ENCODE measurements at regions not wholly inside any gene's neighbourhood (a gene's known extent, or its start where the extent isn't known, plus 50 kb on each side); places are given as distances from the start of the nearest gene placed in this dataset.
A peak's percentile ranks its signal among the peaks of the same experiment; 100 is the strongest.

GRCh38 chr6:82017288-82017687, 230.3 kb downstream of the IBTK start:
- Histone ChIP-seq H2AFZ (replicated peaks) (no peak overlapping the region), H3K79me2 (ENCODE audit: low read depth) (no peaks in the 10 kb centered on the region), H3K4me2 (no peak overlapping the region), H4K20me1 (ENCODE audit: low read depth) (no peaks in the 10 kb centered on the region), H3K36me3 (no peaks in the 10 kb centered on the region), H3F3A (ENCODE audit: low read depth) (no peaks in the 10 kb centered on the region), H3K27ac (no peak overlapping the region), H3K4me1 (peaks cover 3% of the 10 kb centered on the region), H3K4me3 (no peak overlapping the region), H3K9ac (no peak overlapping the region), H3K9me3 (ENCODE audit: low read depth) (no peaks in the 10 kb centered on the region), H3K27me3 (no peaks in the 10 kb centered on the region)
- Mint-ChIP-seq H3K4me3 (no peak overlapping the region), H3K9me3 (no peaks in the 10 kb centered on the region), H3K4me1 (peaks cover 5% of the 10 kb centered on the region), H3K27me3 (ENCODE audit: insufficient read depth, low read depth) (no peaks in the 10 kb centered on the region), H3K36me3 (no peaks in the 10 kb centered on the region), H3K27ac (no peak overlapping the region)
- TF ChIP-seq CTCF (IDR thresholded peaks at IDR 0.05): no peak
- no peak for TF ChIP-seq EZH2 (IDR thresholded peaks at IDR 0.05)
- TF ChIP-seq EZH2phosphoT487 (IDR thresholded peaks at IDR 0.05): no peak
- peak; percentile 39 for DNase-seq (ENCODE audit: low spot score)

DNA sequence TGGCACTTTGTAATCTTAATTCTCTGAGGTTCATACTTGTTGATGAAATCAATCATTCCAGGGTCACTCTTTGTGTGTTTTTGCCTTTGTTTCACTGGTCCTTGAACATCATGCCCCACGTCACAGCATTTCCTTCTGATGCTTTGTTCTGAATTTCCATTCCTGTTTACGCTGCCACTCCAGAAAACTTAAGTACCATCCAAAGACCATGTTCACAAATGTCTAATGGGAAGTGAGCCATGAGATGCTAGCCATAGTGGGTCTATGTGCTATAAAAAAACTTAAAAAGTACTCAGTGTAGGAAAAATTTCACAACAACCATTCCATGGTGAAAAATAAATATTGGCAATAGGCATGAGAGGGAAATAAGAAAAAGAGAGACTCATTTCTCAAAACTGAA, 232.0 kb downstream of the IBTK start:
- no peaks in the 10 kb centered on the region for H3K36me3 ChIP-seq
- no peak overlapping the region for H3K27ac ChIP-seq
- H3K4me2 ChIP-seq: no peak overlapping the region
- H3K4me3 Mint-ChIP-seq: no peak overlapping the region
- H3K9ac ChIP-seq: no peak overlapping the region
- no peak overlapping the region for H2AFZ ChIP-seq (replicated peaks)
- no peak for TF ChIP-seq EZH2phosphoT487 (IDR thresholded peaks at IDR 0.05)
- TF ChIP-seq EZH2 (IDR thresholded peaks at IDR 0.05): no peak
- no peak for TF ChIP-seq CTCF (IDR thresholded peaks at IDR 0.05)
- no peaks in the 10 kb centered on the region for H3K79me2 ChIP-seq (ENCODE audit: low read depth)
- DNase-seq (ENCODE audit: low spot score): no peak
- no peaks in the 10 kb centered on the region for H3K27me3 ChIP-seq
- H3F3A ChIP-seq (ENCODE audit: low read depth): no peaks in the 10 kb centered on the region
- no peaks in the 10 kb centered on the region for H3K27me3 Mint-ChIP-seq (ENCODE audit: insufficient read depth, low read depth)
- peaks cover 5% of the 10 kb centered on the region for H3K4me1 Mint-ChIP-seq
- H3K4me3 ChIP-seq: no peak overlapping the region
- H4K20me1 ChIP-seq (ENCODE audit: low read depth): no peaks in the 10 kb centered on the region
- peaks cover 3% of the 10 kb centered on the region for H3K4me1 ChIP-seq
- H3K9me3 Mint-ChIP-seq: peaks cover 5% of the 10 kb centered on the region
- H3K9me3 ChIP-seq (ENCODE audit: low read depth): no peaks in the 10 kb centered on the region
- H3K27ac Mint-ChIP-seq: no peak overlapping the region
- no peaks in the 10 kb centered on the region for H3K36me3 Mint-ChIP-seq

GRCh38 chr6:82015043-82015442, 232.5 kb downstream of the IBTK start:
- H3F3A ChIP-seq (ENCODE audit: low read depth): no peaks in the 10 kb centered on the region
- peaks cover 7% of the 10 kb centered on the region for H3K9me3 Mint-ChIP-seq
- DNase-seq (ENCODE audit: low spot score): no peak
- H3K9me3 ChIP-seq (ENCODE audit: low read depth): no peaks in the 10 kb centered on the region
- peaks cover 2% of the 10 kb centered on the region for H3K36me3 Mint-ChIP-seq
- H3K79me2 ChIP-seq (ENCODE audit: low read depth): no peaks in the 10 kb centered on the region
- H3K4me3 Mint-ChIP-seq: no peak overlapping the region
- H3K27ac ChIP-seq: no peak overlapping the region
- peaks cover 3% of the 10 kb centered on the region for H3K4me1 ChIP-seq
- no peaks in the 10 kb centered on the region for H3K36me3 ChIP-seq
- H3K27me3 Mint-ChIP-seq (ENCODE audit: insufficient read depth, low read depth): peaks cover under 1% of the 10 kb centered on the region
- no peak overlapping the region for H3K4me2 ChIP-seq
- H4K20me1 ChIP-seq (ENCODE audit: low read depth): no peaks in the 10 kb centered on the region
- peaks cover 5% of the 10 kb centered on the region for H3K4me1 Mint-ChIP-seq
- H3K27me3 ChIP-seq: no peaks in the 10 kb centered on the region
- no peak overlapping the region for H2AFZ ChIP-seq (replicated peaks)
- H3K9ac ChIP-seq: no peak overlapping the region
- no peak overlapping the region for H3K4me3 ChIP-seq
- H3K27ac Mint-ChIP-seq: no peak overlapping the region
- TF ChIP-seq EZH2 (IDR thresholded peaks at IDR 0.05) (no peak), CTCF (IDR thresholded peaks at IDR 0.05) (no peak), EZH2phosphoT487 (IDR thresholded peaks at IDR 0.05) (no peak)

Measured in neural progenitor cell (in vitro differentiated cells).